NOMO-1 treated with DMSO at 0.1 percent for 48 hours (cell line): ENCODE measurements at regions not wholly inside any gene's neighbourhood (a gene's known extent, or its start where the extent isn't known, plus 50 kb on each side); places are given as distances from the start of the nearest gene placed in this dataset.
"Not testable (repeated sequence)": the region's sequence is repeated elsewhere in the genome, so short reads cannot be mapped to it uniquely, and the experiment has no call there.

Experiments
- DNase-seq: peaks from one replicate; lab custom pipeline; 2025; ENCODE audit not compliant: unreplicated experiment; lab: John Stamatoyannopoulos, UW

DNA sequence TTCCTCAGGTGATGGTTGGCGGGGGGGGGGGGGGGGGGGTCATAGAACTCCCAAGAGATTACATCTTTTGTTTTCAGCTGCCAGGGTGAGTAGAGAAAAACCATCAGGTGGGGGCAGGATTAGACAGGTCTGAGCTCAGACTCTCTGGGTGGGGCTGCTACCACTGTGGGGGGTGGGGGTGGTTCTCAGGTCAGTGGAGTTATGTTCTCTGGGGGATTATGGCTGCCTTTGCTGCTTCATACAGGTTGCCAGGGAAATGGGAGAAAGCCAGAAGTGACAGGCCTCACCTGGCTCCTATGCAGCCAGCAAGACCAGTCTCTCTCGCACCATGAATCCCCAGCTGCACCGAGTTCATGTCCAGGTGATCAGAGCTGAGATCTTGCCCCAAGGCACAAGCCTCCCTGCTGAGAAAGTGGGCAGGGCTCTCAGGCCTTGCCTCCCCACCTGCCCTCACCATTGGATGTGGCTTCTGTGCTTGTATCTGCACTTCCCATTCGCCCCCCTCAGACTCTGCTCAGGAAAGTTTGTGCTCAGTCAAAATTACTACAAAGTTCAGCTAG is 828.1 kb downstream of the MCTP2 start:
- no peak for DNase-seq

DNA sequence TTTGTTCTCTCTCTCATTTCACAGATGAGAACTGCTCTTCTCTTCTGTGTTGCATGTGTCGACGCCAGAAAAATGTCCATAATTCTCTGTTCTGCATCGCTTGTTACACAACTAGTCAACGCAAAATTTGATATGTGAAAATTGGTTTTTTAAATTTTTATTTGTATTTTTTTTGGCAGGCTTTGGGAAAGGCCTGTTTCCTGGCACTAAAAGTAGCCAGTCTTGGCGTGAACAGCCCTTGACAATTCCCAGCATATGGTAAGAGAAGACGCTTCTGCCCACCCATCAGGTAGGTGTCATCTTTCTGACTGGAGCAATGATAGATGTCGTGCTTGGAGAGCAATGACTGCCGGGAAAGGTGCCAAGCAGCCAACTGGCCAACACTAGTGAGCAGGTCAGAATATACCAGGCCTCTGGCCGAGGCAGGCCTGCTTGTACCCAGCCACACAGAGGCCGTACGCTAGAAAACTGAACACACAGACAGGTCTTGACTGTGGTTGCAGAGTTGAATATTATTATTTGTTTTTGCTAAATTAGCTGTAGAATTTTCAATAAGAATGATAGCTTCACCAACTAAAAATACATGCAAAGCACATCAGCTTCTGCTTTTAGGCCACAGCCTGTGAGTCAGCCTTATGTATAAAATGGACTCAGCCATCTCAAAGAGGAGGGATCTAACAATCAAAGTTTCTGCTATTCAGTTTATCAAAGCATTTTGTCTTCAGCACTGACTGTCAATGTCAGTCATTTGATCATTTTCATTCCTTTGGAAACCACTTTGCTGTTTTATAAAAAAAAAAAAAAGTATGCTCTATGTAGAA is 837.5 kb downstream of the MCTP2 start:
- DNase-seq: no peak

GRCh38 chr15:95075792-95076677 is 844.7 kb downstream of the MCTP2 start:
- DNase-seq: no peak

GRCh38 chr15:95076678-95076990 is 845.3 kb downstream of the MCTP2 start:
- no peak for DNase-seq

DNA sequence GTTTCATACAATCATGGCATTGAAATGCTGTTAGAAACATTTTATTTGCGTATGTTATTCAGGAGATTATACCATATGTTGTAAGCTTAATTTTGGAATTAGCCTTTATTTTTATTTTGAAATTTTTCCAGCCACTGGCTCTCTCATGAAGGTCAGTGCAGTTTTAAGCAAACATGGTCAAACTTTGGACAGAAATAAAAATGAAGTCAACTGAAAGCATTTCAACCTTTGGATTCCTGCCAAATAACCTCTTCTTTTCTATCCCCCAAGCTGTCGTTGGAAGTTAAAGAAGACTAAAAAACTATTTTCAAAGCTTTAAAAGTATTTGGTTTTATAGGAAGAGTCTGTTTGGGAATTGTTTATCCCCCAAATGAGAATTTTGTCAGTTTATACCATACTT is 846.6 kb downstream of the MCTP2 start:
- DNase-seq: no peak

DNA sequence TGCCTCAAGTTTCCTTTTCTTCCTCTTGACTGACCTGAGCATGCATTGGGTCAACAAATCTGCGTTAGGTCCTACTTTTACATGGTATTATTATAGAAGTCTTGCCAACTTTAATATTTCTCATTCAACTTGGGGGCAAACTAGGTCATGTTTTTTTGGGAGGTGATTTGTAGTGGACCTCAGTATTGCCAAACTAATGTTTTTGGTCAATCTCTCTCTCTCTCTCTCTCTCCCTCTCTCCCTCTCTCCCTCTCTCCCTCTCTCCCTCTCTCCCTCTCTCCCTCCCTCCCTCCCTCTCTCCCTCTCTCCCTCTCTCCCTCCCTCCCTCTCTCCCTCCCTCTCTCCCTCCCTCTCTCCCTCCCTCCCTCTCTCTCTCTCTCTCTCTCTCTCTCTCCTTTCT is 848.9 kb downstream of the MCTP2 start:
- DNase-seq: not testable (repeated sequence)

DNA sequence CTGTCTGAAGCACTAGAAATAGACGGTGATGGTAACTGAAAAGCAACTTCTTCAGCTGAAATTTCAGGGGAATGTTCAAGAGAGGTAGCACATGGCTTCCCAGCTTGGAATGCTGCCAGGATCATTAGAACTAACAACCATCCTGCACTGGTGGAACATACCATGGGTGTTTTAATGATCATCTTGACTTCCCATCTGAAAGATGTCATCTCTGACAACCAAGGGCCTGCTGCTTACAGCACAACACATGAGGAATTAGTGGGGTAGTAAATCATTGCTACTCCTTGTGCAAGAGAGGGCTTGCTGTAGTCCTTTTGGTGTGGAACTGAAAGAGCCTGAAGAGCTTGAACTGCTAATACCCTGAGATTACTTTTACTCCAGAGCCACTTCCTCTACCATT is 853.7 kb downstream of the MCTP2 start:
- DNase-seq: no peak

DNA sequence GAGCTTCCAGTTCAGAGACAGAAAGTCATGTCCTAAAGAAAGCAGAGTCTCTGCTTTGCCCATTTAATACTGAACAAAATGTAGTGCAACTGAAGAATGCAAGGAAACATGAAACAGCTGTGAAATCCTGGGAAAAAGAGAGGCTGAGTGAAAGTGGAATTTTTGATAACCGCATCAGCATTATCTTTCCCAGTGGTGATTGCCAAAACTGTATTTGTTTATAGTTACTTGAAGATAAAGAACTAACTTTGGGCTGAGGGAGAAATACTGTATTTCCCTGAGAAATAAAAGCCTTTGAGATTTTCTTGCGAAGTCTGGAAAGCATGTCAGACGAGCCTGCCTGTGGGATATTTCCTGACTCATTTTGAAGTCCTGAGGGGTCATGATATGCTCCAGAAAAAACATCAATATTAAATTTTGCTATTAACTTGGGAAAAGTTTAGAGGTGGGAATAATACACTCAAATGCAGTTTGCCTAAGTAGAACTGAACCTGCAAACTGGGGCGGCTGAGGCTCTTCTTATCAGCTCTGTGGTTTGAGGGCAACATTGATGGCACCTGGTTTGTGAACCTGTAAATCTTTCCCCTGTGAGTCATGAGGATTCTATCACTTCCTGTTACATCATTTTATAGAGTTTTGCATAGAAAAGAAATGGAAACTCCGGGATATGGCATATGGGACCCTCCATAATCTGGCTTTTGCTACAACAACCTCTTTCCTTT is 855.3 kb downstream of the MCTP2 start:
- no peak for DNase-seq

DNA sequence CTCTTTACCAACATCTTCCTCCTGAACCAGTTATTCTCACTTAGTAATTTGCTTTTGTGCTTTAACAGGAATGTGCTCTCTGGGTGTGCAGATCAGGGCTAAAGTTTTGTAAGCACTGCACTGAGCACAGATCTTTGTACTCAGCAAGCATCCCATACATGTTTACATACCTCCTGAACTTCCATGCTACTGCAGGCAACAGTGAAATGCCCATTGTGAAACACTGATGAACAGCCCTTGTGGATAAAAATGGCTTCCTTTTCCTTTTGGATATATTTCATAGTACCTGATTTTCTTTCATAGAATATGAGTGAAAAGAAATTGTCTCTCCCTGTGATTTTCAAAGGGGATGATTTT is 855.9 kb downstream of the MCTP2 start:
- DNase-seq: no peak

GRCh38 chr15:95091444-95091843 is 860.1 kb downstream of the MCTP2 start:
- DNase-seq: no peak

GRCh38 chr15:95095250-95095649 is 863.9 kb downstream of the MCTP2 start:
- no peak for DNase-seq

DNA sequence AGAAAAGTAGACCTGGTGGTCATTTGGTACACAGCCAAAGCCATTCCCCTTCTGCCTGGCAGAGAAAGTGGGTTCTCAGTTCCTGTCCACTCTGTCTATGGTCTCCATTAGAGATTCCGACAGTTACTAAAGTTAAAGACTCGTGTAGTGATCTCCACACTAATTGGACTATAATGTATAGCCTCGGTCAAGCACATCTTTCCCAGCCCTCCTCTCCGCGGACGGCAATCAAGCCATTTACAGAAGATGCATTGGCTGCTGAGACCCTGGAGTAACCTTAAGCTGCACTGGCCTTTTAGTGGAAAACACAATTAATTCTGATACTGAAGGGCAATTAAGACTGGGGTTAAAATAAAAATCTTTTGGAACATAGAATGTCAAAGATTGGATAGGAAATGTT is 865.3 kb downstream of the MCTP2 start:
- DNase-seq: no peak

DNA sequence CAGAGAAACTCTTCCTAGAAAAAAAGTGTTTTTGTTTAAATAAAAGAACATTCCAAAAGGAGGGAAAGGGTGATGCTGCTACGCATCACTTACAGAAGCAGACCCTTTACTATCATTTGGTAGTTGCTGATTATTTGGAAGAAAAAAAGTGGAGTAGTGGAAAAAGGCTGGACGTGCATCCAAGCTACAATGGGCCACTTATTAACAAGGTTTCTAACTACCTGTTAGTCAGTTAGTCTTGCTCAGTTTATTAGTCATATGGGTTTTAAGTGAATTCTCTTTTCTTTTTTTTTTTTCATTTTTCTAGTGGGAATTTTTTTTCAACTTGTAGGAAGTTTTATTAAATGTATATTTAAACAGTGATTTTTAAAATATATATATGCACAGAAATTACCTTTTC is 866.0 kb downstream of the MCTP2 start:
- DNase-seq: no peak

DNA sequence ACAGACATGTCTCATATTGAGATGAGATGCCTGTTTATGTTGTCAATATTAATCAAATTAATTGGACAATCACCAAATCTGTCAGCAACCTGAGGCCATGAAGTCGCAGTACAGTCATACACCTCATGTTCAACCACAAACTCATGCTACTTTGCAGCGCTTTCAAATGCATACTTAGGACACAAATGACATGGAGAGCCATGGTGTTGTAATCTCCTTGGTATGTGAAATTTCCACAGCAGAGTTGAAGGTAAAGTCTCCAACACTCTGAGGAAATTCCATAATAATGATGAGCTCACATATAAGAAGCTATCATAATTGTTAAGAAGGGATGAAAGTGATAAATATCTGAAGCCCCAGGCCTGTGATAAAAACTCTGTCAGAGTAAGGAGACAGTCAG is 873.9 kb downstream of the MCTP2 start:
- DNase-seq: no peak

DNA sequence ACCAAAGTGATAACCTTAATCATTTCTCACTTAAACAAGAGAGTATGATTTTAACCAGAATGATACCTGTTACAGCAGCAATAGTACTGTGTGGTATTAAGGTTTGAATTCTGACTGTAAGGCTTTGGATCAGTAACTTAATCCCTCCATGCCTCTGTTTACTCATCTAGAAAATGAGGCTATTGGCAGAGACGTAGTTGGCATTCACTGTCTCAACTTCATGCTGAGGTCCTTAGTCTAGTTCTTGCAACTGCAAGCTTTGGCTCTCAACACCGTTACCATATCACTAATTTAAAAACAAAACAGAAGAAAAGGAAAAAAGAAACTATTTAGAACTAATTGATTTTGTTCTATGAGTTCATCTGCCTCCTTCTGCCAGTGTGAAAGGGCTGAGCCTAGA is 875.4 kb downstream of the MCTP2 start:
- no peak for DNase-seq

DNA sequence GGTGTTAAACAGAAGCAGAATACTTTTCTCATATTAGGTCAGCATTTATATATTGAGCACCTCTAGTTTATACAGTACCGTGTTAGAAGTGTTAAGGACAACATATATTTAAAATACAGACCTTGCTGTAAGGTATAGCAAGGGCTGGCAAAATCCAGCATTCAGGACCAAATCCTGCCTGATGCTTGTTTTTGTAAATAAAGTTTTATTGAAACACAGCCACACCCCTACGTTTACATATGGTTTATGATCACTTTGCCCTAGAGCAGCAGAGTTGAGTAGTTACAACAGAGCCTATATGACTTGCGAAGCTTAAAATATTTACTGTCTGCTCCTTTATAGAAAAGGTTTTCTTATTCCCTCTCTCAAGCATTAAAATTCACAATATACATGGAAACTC is 877.3 kb downstream of the MCTP2 start:
- no peak for DNase-seq

DNA sequence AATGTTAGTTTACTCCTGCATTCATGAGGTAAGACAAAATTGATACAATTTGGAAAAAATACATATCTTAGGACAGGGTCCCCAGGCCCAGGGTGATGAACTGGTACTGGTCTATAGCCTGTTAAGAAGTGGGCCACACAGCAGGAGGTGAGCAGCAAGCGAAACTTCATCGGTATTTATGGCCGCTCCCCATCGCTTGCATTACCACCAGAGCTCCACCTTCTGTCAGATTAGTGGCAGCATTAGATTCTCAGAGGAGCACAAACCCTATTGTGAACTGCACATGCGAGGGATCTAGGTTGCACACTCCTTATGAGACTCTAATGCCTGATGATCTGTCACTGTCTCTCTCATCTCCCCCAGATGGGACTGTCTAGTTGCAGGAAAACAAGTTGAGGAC is 880.6 kb downstream of the MCTP2 start:
- DNase-seq: no peak

DNA sequence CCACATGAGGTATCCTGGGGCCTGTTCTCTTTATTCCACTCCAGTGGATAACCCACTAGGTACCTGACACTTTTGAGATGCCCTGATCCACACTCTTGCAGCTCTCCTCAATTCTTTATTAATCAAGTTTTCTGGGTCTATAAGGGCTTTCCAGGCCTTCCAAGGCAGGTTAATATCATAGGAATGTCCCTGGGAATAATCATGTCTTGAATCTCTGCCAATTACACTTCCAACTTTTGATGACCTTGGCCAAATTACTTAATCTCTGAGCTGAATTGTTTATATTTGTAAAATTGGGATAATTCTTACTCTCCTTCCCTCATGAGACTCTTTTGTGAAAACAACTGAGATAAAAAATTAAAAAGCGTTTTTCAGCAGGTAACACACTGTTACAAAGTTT is 881.7 kb downstream of the MCTP2 start:
- DNase-seq: no peak

DNA sequence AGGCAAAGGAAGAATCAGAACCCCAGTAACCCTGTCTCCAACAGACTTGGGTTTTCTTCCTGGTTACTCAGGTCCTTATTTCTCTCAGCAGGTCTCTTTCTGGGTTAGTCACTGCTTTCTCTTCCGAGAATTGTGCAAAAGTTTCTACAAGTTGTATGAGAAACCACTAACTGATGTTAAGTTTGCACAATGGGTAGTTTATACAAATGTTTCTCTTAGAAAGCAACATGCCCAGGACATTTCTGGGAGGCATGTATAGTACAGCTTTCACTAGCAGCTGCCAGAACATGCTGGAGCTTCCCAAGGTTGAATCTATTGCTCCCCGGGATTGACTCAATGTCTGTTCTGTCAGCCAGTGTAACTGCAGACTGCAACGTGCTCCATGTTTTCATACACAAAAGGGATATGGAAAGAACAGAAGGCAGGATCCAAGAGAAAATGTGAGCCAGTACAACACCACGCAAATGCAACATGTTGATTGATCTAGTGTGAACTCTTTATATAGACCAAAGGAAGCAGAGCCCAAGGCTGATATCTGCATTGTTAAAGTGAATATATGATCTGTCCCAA is 887.8 kb downstream of the MCTP2 start:
- peak; percentile 4 for DNase-seq

DNA sequence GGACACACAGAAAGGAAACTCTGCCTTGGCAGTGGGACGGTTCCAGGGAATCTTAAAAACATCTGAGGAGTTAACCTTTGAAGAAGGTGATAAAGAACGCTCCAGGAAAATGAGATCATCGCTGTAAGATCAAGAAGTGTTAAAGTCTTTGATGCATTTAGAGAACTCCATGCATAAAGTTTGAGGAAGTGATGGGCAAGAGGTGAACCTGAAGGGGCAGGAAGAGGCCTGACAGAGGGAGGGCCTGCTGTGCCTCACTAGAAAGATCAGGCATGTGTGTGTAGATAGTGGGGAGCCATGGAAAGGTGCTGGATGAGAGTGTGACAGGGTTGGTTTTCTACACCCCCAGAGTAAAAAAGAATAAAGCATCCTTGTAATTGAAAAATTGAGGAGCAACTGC is 889.2 kb downstream of the MCTP2 start:
- no peak for DNase-seq

GRCh38 chr15:95121191-95121590 is 889.8 kb downstream of the MCTP2 start:
- DNase-seq: no peak
